Osteoblast (primary cell): ENCODE measurements at regions not wholly inside any gene's neighbourhood (a gene's known extent, or its start where the extent isn't known, plus 50 kb on each side); places are given as distances from the start of the nearest gene placed in this dataset.

ENCODE experiments used
- DNase-seq: peaks from one replicate; pipeline ENCODE4 v3.0.0; 2011; ENCODE audit warnings: low spot score, mixed read lengths; ENCODE audit not compliant: insufficient read length; ENCODE audit errors: missing footprints
- H2AFZ ChIP-seq: 2 replicates; pipeline ENCODE4 v1.6.0; 2011; ENCODE audit warnings: mild to moderate bottlenecking, low read length
- H3K27ac ChIP-seq: 2 replicates; pipeline ENCODE4 v1.5.1; 2011; ENCODE audit warnings: mild to moderate bottlenecking, low read depth, low read length, moderate library complexity
- H3K27me3 ChIP-seq: 2 replicates; pipeline ENCODE4 v1.6.0; 2012; ENCODE audit warnings: mild to moderate bottlenecking, control low read depth, inconsistent platforms, low read length, moderate library complexity; ENCODE audit not compliant: insufficient read depth
- H3K36me3 ChIP-seq: 2 replicates; pipeline ENCODE4 v1.5.1; 2011; ENCODE audit warnings: mild to moderate bottlenecking, low read length, control low read depth, moderate library complexity; ENCODE audit not compliant: insufficient read depth
- H3K4me1 ChIP-seq: 2 replicates; pipeline ENCODE4 v1.5.1; 2011; ENCODE audit warnings: mild to moderate bottlenecking, low read length, control low read depth, moderate library complexity; ENCODE audit not compliant: insufficient read depth
- H3K4me2 ChIP-seq: 2 replicates; pipeline ENCODE4 v1.6.0; 2011; ENCODE audit warnings: mild to moderate bottlenecking, low read length; ENCODE audit not compliant: insufficient read depth
- H3K4me3 ChIP-seq: fragments of 200-600 bp; sonication (generic); 3 replicates; pipeline ENCODE4 v1.5.1; 2012; ENCODE audit warnings: mild to moderate bottlenecking, low read length, inconsistent platforms; ENCODE audit not compliant: insufficient read depth
- H3K79me2 ChIP-seq: 2 replicates; pipeline ENCODE4 v1.6.0; 2012; ENCODE audit warnings: mild to moderate bottlenecking, low read length, control low read depth, inconsistent platforms; ENCODE audit not compliant: insufficient read depth
- H3K9me3 ChIP-seq: 2 replicates; pipeline ENCODE4 v1.5.1; 2011; ENCODE audit warnings: low read depth, low read length, control low read depth
- H4K20me1 ChIP-seq: 2 replicates; pipeline ENCODE4 v1.6.0; 2012; ENCODE audit warnings: mild to moderate bottlenecking, low read length, control low read depth; ENCODE audit not compliant: insufficient read depth
- CTCF ChIP-seq: IDR thresholded peaks from 2 replicates; pipeline ENCODE4 v1.5.1; 2011; ENCODE audit warnings: mild to moderate bottlenecking, low read depth, low read length, moderate library complexity; ENCODE audit errors: extremely low read depth

GRCh38 chr14:83830316-83830715 lies 1699.6 kb upstream of the FLRT2 start:
- TF ChIP-seq CTCF: no peak
- H3K36me3 ChIP-seq: no peaks in the 10 kb centered on the region
- no peak overlapping the region for H3K4me2 ChIP-seq

GRCh38 chr14:83838226-83838625 lies 1691.7 kb upstream of the FLRT2 start:
- no peak for TF ChIP-seq CTCF
- Histone ChIP-seq H3K4me2 (no peak overlapping the region), H3K4me3 (no peak overlapping the region), H2AFZ (no peak overlapping the region), H3K27ac (no peak overlapping the region), H3K36me3 (no peaks in the 10 kb centered on the region), H3K27me3 (no peaks in the 10 kb centered on the region), H4K20me1 (no peaks in the 10 kb centered on the region), H3K4me1 (no peaks in the 10 kb centered on the region), H3K9me3 (no peaks in the 10 kb centered on the region), H3K79me2 (no peaks in the 10 kb centered on the region)
- DNase-seq: no peak

More at GRCh38 chr14:83830316-83830715, 1699.6 kb upstream of the FLRT2 start:
- H4K20me1 ChIP-seq: no peaks in the 10 kb centered on the region
- H3K9me3 ChIP-seq: peaks cover 4% of the 10 kb centered on the region
- no peak overlapping the region for H3K4me3 ChIP-seq
- DNase-seq: no peak
- H3K27me3 ChIP-seq: no peaks in the 10 kb centered on the region
- H2AFZ ChIP-seq: no peak overlapping the region
- H3K4me1 ChIP-seq: no peaks in the 10 kb centered on the region
- H3K79me2 ChIP-seq: no peaks in the 10 kb centered on the region
- no peak overlapping the region for H3K27ac ChIP-seq

- no peak for TF ChIP-seq CTCF
- no peak overlapping the region for H3K27ac ChIP-seq
- no peak overlapping the region for H3K4me3 ChIP-seq
- no peak overlapping the region for H3K4me2 ChIP-seq
- H3K27me3 ChIP-seq: no peaks in the 10 kb centered on the region
- H3K36me3 ChIP-seq: no peaks in the 10 kb centered on the region
- H2AFZ ChIP-seq: no peak overlapping the region
- no peaks in the 10 kb centered on the region for H3K4me1 ChIP-seq
- H3K9me3 ChIP-seq: no peaks in the 10 kb centered on the region
- no peaks in the 10 kb centered on the region for H3K79me2 ChIP-seq
- no peak for DNase-seq
- no peaks in the 10 kb centered on the region for H4K20me1 ChIP-seq
Observed at GRCh38 chr14:83842547-83842946, 1687.4 kb upstream of the FLRT2 start.

GRCh38 chr14:83847102-83847501 lies 1682.8 kb upstream of the FLRT2 start:
- TF ChIP-seq CTCF: no peak
- no peak for DNase-seq

More at GRCh38 chr14:83847102-83847501, 1682.8 kb upstream of the FLRT2 start:
- no peaks in the 10 kb centered on the region for H3K9me3 ChIP-seq
- no peak overlapping the region for H2AFZ ChIP-seq
- no peak overlapping the region for H3K4me3 ChIP-seq
- no peaks in the 10 kb centered on the region for H3K4me1 ChIP-seq
- H3K36me3 ChIP-seq: no peaks in the 10 kb centered on the region
- H3K4me2 ChIP-seq: no peak overlapping the region
- H3K27me3 ChIP-seq: no peaks in the 10 kb centered on the region
- no peaks in the 10 kb centered on the region for H3K79me2 ChIP-seq
- no peak overlapping the region for H3K27ac ChIP-seq
- no peaks in the 10 kb centered on the region for H4K20me1 ChIP-seq
